GM19468 (cell line): ENCODE measurements at regions not wholly inside any gene's neighbourhood (a gene's known extent, or its start where the extent isn't known, plus 50 kb on each side); places are given as distances from the start of the nearest gene placed in this dataset.

Experiments used
- ATAC-seq: cut with Tn5 transposase; IDR thresholded peaks from one replicate; pipeline ENCODE4 v1.9.1; 2021; ENCODE audit warnings: mild to moderate bottlenecking, moderate library complexity, moderate number of reproducible peaks; ENCODE audit not compliant: unreplicated experiment; ENCODE audit errors: extremely low read depth

GRCh38 chr15:47586653-47587224 is 130.6 kb upstream of the SEMA6D start:
- no peak for ATAC-seq

GRCh38 chr15:47587940-47588802 is 129.1 kb upstream of the SEMA6D start:
- no peak for ATAC-seq

- ATAC-seq: no peak
Observed at GRCh38 chr15:47588958-47589357, 128.3 kb upstream of the SEMA6D start.

GRCh38 chr15:47598996-47599395 is 118.3 kb upstream of the SEMA6D start:
- ATAC-seq: no peak

- ATAC-seq: no peak
Observed at GRCh38 chr15:47599806-47600205, 117.5 kb upstream of the SEMA6D start.

GRCh38 chr15:47602121-47602520 is 115.2 kb upstream of the SEMA6D start:
- ATAC-seq: no peak

GRCh38 chr15:47603026-47603425 is 114.3 kb upstream of the SEMA6D start:
- no peak for ATAC-seq

GRCh38 chr15:47607695-47608094 is 109.6 kb upstream of the SEMA6D start:
- ATAC-seq: no peak

- ATAC-seq: no peak
Observed at GRCh38 chr15:47609693-47610092, 107.6 kb upstream of the SEMA6D start.

- ATAC-seq: no peak
Observed at GRCh38 chr15:47610736-47611135, 106.6 kb upstream of the SEMA6D start.

GRCh38 chr15:47614360-47615011 is 102.8 kb upstream of the SEMA6D start:
- no peak for ATAC-seq

GRCh38 chr15:47616876-47617275 is 100.4 kb upstream of the SEMA6D start:
- no peak for ATAC-seq

- no peak for ATAC-seq
Observed at GRCh38 chr15:47618241-47618640, 99.1 kb upstream of the SEMA6D start.

- no peak for ATAC-seq
Observed at GRCh38 chr15:47620960-47621681, 96.2 kb upstream of the SEMA6D start.

- no peak for ATAC-seq
Observed at GRCh38 chr15:47622055-47622454, 95.2 kb upstream of the SEMA6D start.

GRCh38 chr15:47624503-47624902 is 92.8 kb upstream of the SEMA6D start:
- no peak for ATAC-seq

- no peak for ATAC-seq
Observed at GRCh38 chr15:47639042-47639441, 78.3 kb upstream of the SEMA6D start.

GRCh38 chr15:47640079-47640478 is 77.2 kb upstream of the SEMA6D start:
- no peak for ATAC-seq

- no peak for ATAC-seq
Observed at GRCh38 chr15:47640901-47641300, 76.4 kb upstream of the SEMA6D start.

GRCh38 chr15:47644722-47645121 is 72.6 kb upstream of the SEMA6D start:
- ATAC-seq: no peak

- no peak for ATAC-seq
Observed at GRCh38 chr15:47650564-47650963, 66.7 kb upstream of the SEMA6D start.
